Endothelial cell of umbilical vein (primary cell): ENCODE measurements at regions not wholly inside any gene's neighbourhood (a gene's known extent, or its start where the extent isn't known, plus 50 kb on each side); places are given as distances from the start of the nearest gene placed in this dataset.

Experiments used
- BruUV-seq: library from RNA; stranded (reverse); fragments of 400-500 nt; replicated peaks from 2 replicates; lab custom pipeline; 2021; lab: Mats Ljungman, UMichigan
- CTCF ChIA-PET: fragments of 300-600, 350-600 bp; sonication (Branson Sonifier 250); formaldehyde crosslinking; loops from one replicate; lab custom pipeline; 2021; ENCODE audit warnings: antibody characterized with exemption, inconsistent platforms; lab: Charles Lee
- POLR2A ChIA-PET: fragments of 300-600, 350-600 bp; sonication (Branson Sonifier 250); formaldehyde crosslinking; loops from one replicate; lab custom pipeline; 2021; ENCODE audit warnings: antibody characterized with exemption, inconsistent platforms; lab: Charles Lee
- DNase-seq: peaks from one replicate; pipeline ENCODE4 v3.0.0-alpha.2; 2011; ENCODE audit warnings: low read depth, low spot score
- FAIRE-seq: peaks from 2 replicates; lab custom pipeline; 2011; peaks lifted over from hg19 to GRCh38; lab: Jason Lieb, UNC
- H2AFZ ChIP-seq: 2 replicates; pipeline ENCODE4 v1.6.0; 2012; ENCODE audit warnings: low read depth, low read length, control low read depth, inconsistent platforms
- H3K27ac ChIP-seq: 2 replicates; pipeline ENCODE4 v1.5.1; 2011; ENCODE audit warnings: low read depth, mild to moderate bottlenecking, control low read depth, low read length, moderate library complexity; ENCODE audit not compliant: insufficient read depth
- H3K27me3 ChIP-seq, 2 experiments: 2 replicates each; pipeline versions ENCODE4 v1.6.0 to v1.6.1; 2011; ENCODE audit warnings: low read length in 2 of 2, mixed read lengths in 1 of 2; ENCODE audit not compliant: control insufficient read depth in 2 of 2, insufficient read depth in 2 of 2
- H3K36me3 ChIP-seq, 2 experiments: 2 replicates in 1 of 2; 3 replicates in 1 of 2; pipeline ENCODE4 v1.5.1; 2011; ENCODE audit warnings: low read length in 2 of 2, mild to moderate bottlenecking in 1 of 2, moderate library complexity in 1 of 2; ENCODE audit not compliant: control insufficient read depth in 2 of 2, insufficient read depth in 2 of 2; ENCODE audit errors: extremely low read depth in 1 of 2
- H3K4me1 ChIP-seq: 3 replicates; pipeline ENCODE4 v1.5.1; 2011; ENCODE audit warnings: mild to moderate bottlenecking, low read length; ENCODE audit not compliant: control insufficient read depth, insufficient read depth; ENCODE audit errors: extremely low read depth
- H3K4me2 ChIP-seq: 2 replicates; pipeline ENCODE4 v1.6.1; 2011; ENCODE audit warnings: low read length, control low read depth, mixed read lengths; ENCODE audit not compliant: insufficient read depth
- H3K4me3 ChIP-seq, 3 experiments: fragments of 200-600 bp in 1 of 3; sonication (generic), shearing (Covaris generic) in 1 of 3; replicated peaks in 1 of 3; 2 replicates each; pipeline ENCODE4 v1.5.1; 2011 to 2016; ENCODE audit warnings: control low read depth in 3 of 3, low read length in 3 of 3, mild to moderate bottlenecking in 2 of 3, inconsistent platforms in 1 of 3, low read depth in 1 of 3, moderate library complexity in 1 of 3; ENCODE audit not compliant: insufficient read depth in 1 of 3
- H3K79me2 ChIP-seq: 2 replicates; pipeline ENCODE4 v1.6.0; 2012; ENCODE audit warnings: low read length, inconsistent platforms; ENCODE audit not compliant: control insufficient read depth, insufficient read depth
- H3K9ac ChIP-seq: replicated peaks from 2 replicates; pipeline ENCODE3; 2011; ENCODE audit warnings: low read length, control low read depth; ENCODE audit not compliant: insufficient read depth; ENCODE audit errors: extremely low read depth
- H3K9me1 ChIP-seq: replicated peaks from 3 replicates; pipeline ENCODE4 v1.6.0; 2011; ENCODE audit warnings: mild to moderate bottlenecking, low read length; ENCODE audit not compliant: control insufficient read depth, insufficient read depth; ENCODE audit errors: extremely low read depth
- H3K9me3 ChIP-seq: replicated peaks from 2 replicates; pipeline ENCODE4 v1.5.1; 2012; ENCODE audit warnings: low read length, inconsistent platforms; ENCODE audit not compliant: control insufficient read depth, insufficient read depth
- H4K20me1 ChIP-seq: replicated peaks from 2 replicates; pipeline ENCODE3; 2011; ENCODE audit warnings: mild to moderate bottlenecking, low read length; ENCODE audit not compliant: control insufficient read depth, insufficient read depth; ENCODE audit errors: extremely low read depth
- CTCF ChIP-seq, 2 donors: IDR thresholded peaks; 1 replicate in 1 of 2; 2 replicates in 1 of 2; pipeline ENCODE4 v1.5.1; 2011; ENCODE audit warnings: low read length in 2 of 2, mild to moderate bottlenecking in 2 of 2, moderate library complexity in 2 of 2, control low read depth in 1 of 2, inconsistent platforms in 1 of 2, low read depth in 1 of 2; ENCODE audit not compliant: insufficient read depth in 1 of 2; ENCODE audit errors: extremely low read depth in 1 of 2
- EZH2 ChIP-seq: IDR thresholded peaks from 2 replicates; pipeline ENCODE4 v1.6.1; 2012; ENCODE audit warnings: borderline replicate concordance, low read depth, mild to moderate bottlenecking, moderate library complexity, low read length, inconsistent platforms; ENCODE audit not compliant: severe bottlenecking
- FOS ChIP-seq: IDR thresholded peaks from 2 replicates; pipeline ENCODE4 v1.6.1; 2011; ENCODE audit warnings: mild to moderate bottlenecking, low read length, moderate library complexity, borderline replicate concordance; ENCODE audit not compliant: insufficient read depth
- GATA2 ChIP-seq: IDR thresholded peaks from 2 replicates; pipeline ENCODE4 v1.7.0; 2011; ENCODE audit warnings: low read depth, mild to moderate bottlenecking, moderate library complexity, mixed read lengths, low read length; ENCODE audit not compliant: insufficient read length, insufficient read depth
- JUN ChIP-seq: IDR thresholded peaks from 2 replicates; pipeline ENCODE4 v1.6.1; 2011; ENCODE audit warnings: borderline replicate concordance, low read depth; ENCODE audit not compliant: insufficient read length, insufficient read depth
- MAX ChIP-seq: IDR thresholded peaks from 2 replicates; pipeline ENCODE4 v1.6.1; 2011; ENCODE audit not compliant: insufficient read depth, insufficient read length
- MYC ChIP-seq: IDR thresholded peaks from one replicate; pipeline ENCODE4 v1.6.1; 2011; ENCODE audit warnings: mild to moderate bottlenecking, low read depth, low read length
- POLR2A ChIP-seq: IDR thresholded peaks from 2 replicates; pipeline ENCODE4 v1.6.1; 2012; ENCODE audit warnings: low read depth, mild to moderate bottlenecking, control low read depth, low read length
- POLR2AphosphoS5 ChIP-seq: IDR thresholded peaks from 2 replicates; pipeline ENCODE4 v1.6.1; 2012; ENCODE audit warnings: low read depth, mild to moderate bottlenecking, control low read depth, low read length, moderate library complexity; ENCODE audit not compliant: insufficient read depth
- dilution Hi-C: fragments of 300-500 bp; cut with MboI; formaldehyde crosslinking; loops from one replicate; pipeline ENCODE4 v1.15.0; 2019; ENCODE audit warnings: low sequenced_read_pairs; ENCODE audit not compliant: extremely low pct_ligation_motif_present
- intact Hi-C: fragments of 100-400 bp; cut with micrococcal nuclease; formaldehyde crosslinking; loops from one replicate; pipeline ENCODE4 v1.10.0; 2022

- intact Hi-C loops (no loop called here), dilution Hi-C loops (no loop called here)
- no peak overlapping the region for H3K9ac ChIP-seq
- CTCF ChIA-PET, result no interaction called here
- no peak for FAIRE-seq
- no peaks in the 10 kb centered on the region for H3K79me2 ChIP-seq
- H4K20me1 ChIP-seq, result no peaks in the 10 kb centered on the region
- H3K4me1 ChIP-seq, result no peaks in the 10 kb centered on the region
- H3K9me1 ChIP-seq, result no peaks in the 10 kb centered on the region
- H3K36me3 ChIP-seq, result no peaks in the 10 kb centered on the region
- DNase-seq, result no peak
- H2AFZ ChIP-seq, result no peak overlapping the region
- no peaks in the 10 kb centered on the region for H3K9me3 ChIP-seq
- no peak overlapping the region for H3K4me3 ChIP-seq
- no peaks in the 10 kb centered on the region for H3K27me3 ChIP-seq
- TF ChIP-seq MYC (no peak), JUN (no peak), EZH2 (no peak), MAX (no peak), POLR2A (no peak), FOS (no peak), CTCF (IDR thresholded peaks at IDR 0.05; ENCODE audit: extremely low read depth in 1 of 2, insufficient read depth in 1 of 2, low read depth in 1 of 2, low read length in 2 of 2) (no peak), POLR2AphosphoS5 (no peak), GATA2 (no peak)
- no peak overlapping the region for H3K4me2 ChIP-seq
- POLR2A ChIA-PET, result no interaction called here
- no TSS peak for BruUV-seq
- H3K27ac ChIP-seq, result no peak overlapping the region
Observed at GRCh38 chr2:34031097-34031496, 432.0 kb upstream of the FAM98A start.
